ENCODE measurements at regions not wholly inside any gene's neighbourhood (a gene's known extent, or its start where the extent isn't known, plus 50 kb on each side); places are given as distances from the start of the nearest gene placed in this dataset.

- no peaks in the 10 kb centered on the region for H3K36me3 ChIP-seq (ENCODE audit: control insufficient read depth, insufficient read depth, low read length)
These were observed 95.8 kb downstream of the BDNF start for GRCh38 chr11:27604416-27604815.

DNA sequence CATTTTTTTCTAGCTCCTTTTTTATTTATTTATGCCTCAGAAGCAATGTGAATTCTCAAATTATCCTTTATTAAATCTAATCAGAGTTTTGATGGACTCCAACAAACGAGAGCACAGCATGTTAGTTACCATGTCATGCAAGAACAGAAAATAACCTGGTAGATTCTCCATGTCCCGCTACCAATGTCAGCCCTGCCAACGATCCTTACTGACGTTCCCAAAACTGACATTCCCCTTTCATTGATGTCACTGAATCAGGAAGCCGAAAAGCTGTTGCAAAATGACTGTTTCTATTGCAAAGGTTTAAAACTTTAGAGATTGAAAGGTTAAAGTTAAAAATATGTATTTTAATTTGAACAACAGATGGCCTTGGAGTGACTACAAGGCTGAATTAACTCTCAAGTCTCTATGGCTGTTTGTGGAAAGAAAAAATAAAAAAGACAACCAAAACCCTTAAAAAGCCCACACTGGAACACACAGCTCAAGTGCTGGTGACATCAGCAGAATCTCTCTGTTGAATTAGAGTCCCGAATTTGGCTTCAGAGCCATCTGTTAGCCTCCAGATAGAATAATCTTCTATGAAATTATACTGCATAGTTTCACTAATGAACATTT lies 96.8 kb downstream of the BDNF start:
- WGBS (ENCODE audit: insufficient coverage, low lambda C conversion rate), result no CpG with 5 or more reads among the region's 6 CpGs
- DNase-seq, result no peak
- no peak overlapping the region for H3K4me3 ChIP-seq (ENCODE audit: low read length)

More at GRCh38 chr11:27604416-27604815, 95.8 kb downstream of the BDNF start:
- no CpG with 5 or more reads among the region's 2 CpGs for WGBS (ENCODE audit: insufficient coverage, low lambda C conversion rate)
- Histone ChIP-seq H3K4me1 (ENCODE audit: control insufficient read depth, insufficient read depth, low read length) (no peaks in the 10 kb centered on the region), H3K27me3 (ENCODE audit: control insufficient read depth, insufficient read depth, low read length) (no peaks in the 10 kb centered on the region), H3K27ac (ENCODE audit: low read length) (no peak overlapping the region), H3K4me3 (ENCODE audit: low read length) (no peak overlapping the region), H3K9me3 (ENCODE audit: control insufficient read depth, low read depth, low read length) (no peaks in the 10 kb centered on the region)
- no peak for DNase-seq

GRCh38 chr11:27600656-27601055 lies 94.1 kb upstream of the LIN7C start:
- H3K36me3 ChIP-seq (ENCODE audit: control insufficient read depth, insufficient read depth, low read length), result no peaks in the 10 kb centered on the region
- no peak overlapping the region for H3K4me3 ChIP-seq (ENCODE audit: low read length)
- H3K4me1 ChIP-seq (ENCODE audit: control insufficient read depth, insufficient read depth, low read length), result no peaks in the 10 kb centered on the region
- DNase-seq, result peak in 1 of 2 donors; percentile 8
- no peaks in the 10 kb centered on the region for H3K27me3 ChIP-seq (ENCODE audit: control insufficient read depth, insufficient read depth, low read length)
- WGBS (ENCODE audit: insufficient coverage, low lambda C conversion rate), result no CpG with 5 or more reads among the region's 3 CpGs
- H3K27ac ChIP-seq (ENCODE audit: low read length), result no peak overlapping the region
- H3K9me3 ChIP-seq (ENCODE audit: control insufficient read depth, low read depth, low read length), result no peaks in the 10 kb centered on the region

More for the DNA sequence above, 96.8 kb downstream of the BDNF start:
- H3K9me3 ChIP-seq (ENCODE audit: control insufficient read depth, low read depth, low read length), result no peaks in the 10 kb centered on the region
- no peak overlapping the region for H3K27ac ChIP-seq (ENCODE audit: low read length)
- H3K27me3 ChIP-seq (ENCODE audit: control insufficient read depth, insufficient read depth, low read length), result no peaks in the 10 kb centered on the region
- no peaks in the 10 kb centered on the region for H3K4me1 ChIP-seq (ENCODE audit: control insufficient read depth, insufficient read depth, low read length)
- no peaks in the 10 kb centered on the region for H3K36me3 ChIP-seq (ENCODE audit: control insufficient read depth, insufficient read depth, low read length)

DNA sequence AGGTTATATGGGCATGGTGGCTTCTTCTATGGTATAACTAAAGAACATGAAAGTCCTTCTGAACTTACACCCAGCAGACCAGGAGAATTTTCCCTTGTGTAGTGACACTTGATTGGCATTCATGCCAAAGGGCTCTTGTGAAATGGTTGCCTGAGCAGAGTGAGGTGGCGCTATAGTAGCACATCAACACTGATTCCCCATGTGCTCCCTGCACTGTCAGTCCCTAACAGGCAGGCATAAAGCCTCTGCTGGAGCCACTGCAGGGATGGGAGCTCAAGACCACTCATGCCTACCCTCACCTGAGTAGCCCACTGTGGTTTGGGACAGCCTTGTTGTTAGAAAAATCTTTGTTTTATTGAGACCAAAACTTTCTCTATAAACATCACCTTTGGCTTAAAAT lies 92.6 kb upstream of the LIN7C start:
- no peaks in the 10 kb centered on the region for H3K9me3 ChIP-seq (ENCODE audit: control insufficient read depth, low read depth, low read length)
- no peaks in the 10 kb centered on the region for H3K27me3 ChIP-seq (ENCODE audit: control insufficient read depth, insufficient read depth, low read length)
- no peaks in the 10 kb centered on the region for H3K4me1 ChIP-seq (ENCODE audit: control insufficient read depth, insufficient read depth, low read length)
- no peak for DNase-seq
- no peak overlapping the region for H3K27ac ChIP-seq (ENCODE audit: low read length)
- no peak overlapping the region for H3K4me3 ChIP-seq (ENCODE audit: low read length)
- WGBS (ENCODE audit: insufficient coverage, low lambda C conversion rate), result no CpG with 5 or more reads among the region's 1 CpG
- H3K36me3 ChIP-seq (ENCODE audit: control insufficient read depth, insufficient read depth, low read length), result no peaks in the 10 kb centered on the region

GRCh38 chr11:27596802-27597201 lies 90.2 kb upstream of the LIN7C start:
- WGBS (ENCODE audit: insufficient coverage, low lambda C conversion rate), result no CpG with 5 or more reads among the region's 2 CpGs

DNA sequence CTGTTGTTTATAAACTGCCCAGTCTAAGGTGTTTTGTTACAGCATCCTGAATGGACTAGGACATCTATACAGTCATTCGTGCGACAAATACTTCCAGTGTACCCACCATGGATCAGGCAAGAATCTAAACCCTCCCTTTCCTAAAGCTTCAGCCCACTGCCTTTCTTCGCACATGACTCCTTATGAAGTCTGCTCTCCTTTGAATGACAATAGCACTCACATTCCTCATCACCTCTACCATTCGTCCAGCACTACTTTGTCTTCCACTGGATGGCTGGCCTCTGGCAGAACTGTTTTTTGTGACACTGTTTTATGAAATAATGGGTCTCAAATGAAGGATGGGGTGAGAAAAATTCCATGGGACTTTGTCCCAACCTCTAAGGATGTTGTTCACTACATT lies 89.8 kb upstream of the LIN7C start:
- Histone ChIP-seq H3K4me3 (ENCODE audit: low read length) (no peak overlapping the region), H3K36me3 (ENCODE audit: control insufficient read depth, insufficient read depth, low read length) (no peaks in the 10 kb centered on the region), H3K27me3 (ENCODE audit: control insufficient read depth, insufficient read depth, low read length) (no peaks in the 10 kb centered on the region), H3K4me1 (ENCODE audit: control insufficient read depth, insufficient read depth, low read length) (no peaks in the 10 kb centered on the region), H3K9me3 (ENCODE audit: control insufficient read depth, low read depth, low read length) (no peaks in the 10 kb centered on the region), H3K27ac (ENCODE audit: low read length) (no peak overlapping the region)
- no peak for DNase-seq
- WGBS (ENCODE audit: insufficient coverage, low lambda C conversion rate), result no CpG with 5 or more reads among the region's 4 CpGs

More at GRCh38 chr11:27596802-27597201, 90.2 kb upstream of the LIN7C start:
- Histone ChIP-seq H3K4me3 (ENCODE audit: low read length) (no peak overlapping the region), H3K27ac (ENCODE audit: low read length) (no peak overlapping the region), H3K27me3 (ENCODE audit: control insufficient read depth, insufficient read depth, low read length) (no peaks in the 10 kb centered on the region), H3K36me3 (ENCODE audit: control insufficient read depth, insufficient read depth, low read length) (no peaks in the 10 kb centered on the region), H3K4me1 (ENCODE audit: control insufficient read depth, insufficient read depth, low read length) (no peaks in the 10 kb centered on the region), H3K9me3 (ENCODE audit: control insufficient read depth, low read depth, low read length) (no peaks in the 10 kb centered on the region)
- no peak for DNase-seq

DNA sequence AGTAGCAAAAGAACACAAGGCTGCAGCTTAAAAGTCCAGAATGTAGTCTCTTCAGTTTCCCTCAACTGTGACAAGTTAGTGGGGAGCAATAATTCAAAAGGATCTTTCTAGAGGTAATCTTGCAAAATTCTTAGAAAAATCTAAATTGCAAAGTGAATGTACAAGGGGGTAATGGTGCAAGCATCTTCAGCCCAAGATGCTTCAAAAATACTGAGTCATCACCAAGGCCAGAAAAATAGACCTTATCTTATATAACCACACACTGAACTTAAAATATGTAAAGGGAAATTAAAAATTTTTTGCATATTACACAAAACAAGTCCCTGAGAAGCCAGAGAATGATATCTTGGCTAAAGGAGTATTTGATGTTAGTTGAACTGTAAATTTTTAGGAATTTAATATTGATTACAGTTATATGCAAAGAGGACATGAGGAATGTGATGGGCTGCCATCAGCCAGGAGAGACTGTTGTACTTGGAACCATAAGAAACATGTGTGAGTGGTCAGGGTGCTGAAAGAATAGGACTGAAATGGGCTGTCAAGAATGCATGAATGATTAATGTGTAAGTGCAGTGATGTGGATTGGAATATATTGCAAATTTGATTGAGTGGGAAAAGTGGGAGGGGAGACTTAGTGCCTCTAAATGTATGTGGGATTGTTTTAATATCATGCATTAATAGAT lies 85.7 kb upstream of the LIN7C start:
- DNase-seq, result no peak
- Histone ChIP-seq H3K27ac (ENCODE audit: low read length) (no peak overlapping the region), H3K27me3 (ENCODE audit: control insufficient read depth, insufficient read depth, low read length) (no peaks in the 10 kb centered on the region), H3K9me3 (ENCODE audit: control insufficient read depth, low read depth, low read length) (no peaks in the 10 kb centered on the region), H3K36me3 (ENCODE audit: control insufficient read depth, insufficient read depth, low read length) (no peaks in the 10 kb centered on the region), H3K4me3 (ENCODE audit: low read length) (no peak overlapping the region), H3K4me1 (ENCODE audit: control insufficient read depth, insufficient read depth, low read length) (no peaks in the 10 kb centered on the region)

DNA sequence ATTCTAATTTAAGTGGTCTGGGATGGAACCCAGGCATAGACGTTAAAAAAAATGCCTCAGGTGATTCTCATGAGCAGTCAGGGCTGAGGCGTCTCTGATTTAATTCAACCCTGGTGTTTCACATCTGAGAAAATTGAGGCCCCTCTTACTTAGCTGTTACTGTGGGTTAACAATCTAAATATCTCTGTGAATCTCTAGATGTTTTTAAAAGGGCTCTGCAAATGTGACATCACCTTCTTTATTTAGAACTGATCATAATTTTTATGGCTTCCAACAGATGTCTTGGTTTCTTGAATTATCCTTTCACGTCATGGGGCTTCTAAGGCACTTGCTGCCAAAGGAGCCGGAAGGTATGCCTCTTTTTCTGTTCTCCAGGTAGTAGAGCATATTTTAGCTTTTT lies 76.1 kb upstream of the LIN7C start:
- Histone ChIP-seq H3K4me1 (ENCODE audit: control insufficient read depth, insufficient read depth, low read length) (no peaks in the 10 kb centered on the region), H3K4me3 (ENCODE audit: low read length) (no peak overlapping the region), H3K36me3 (ENCODE audit: control insufficient read depth, insufficient read depth, low read length) (no peaks in the 10 kb centered on the region), H3K27ac (ENCODE audit: low read length) (no peak overlapping the region), H3K27me3 (ENCODE audit: control insufficient read depth, insufficient read depth, low read length) (no peaks in the 10 kb centered on the region), H3K9me3 (ENCODE audit: control insufficient read depth, low read depth, low read length) (no peaks in the 10 kb centered on the region)
- 93% methylated on average over 2 of the region's 4 CpGs for WGBS (ENCODE audit: insufficient coverage, low lambda C conversion rate)
- DNase-seq, result no peak

DNA sequence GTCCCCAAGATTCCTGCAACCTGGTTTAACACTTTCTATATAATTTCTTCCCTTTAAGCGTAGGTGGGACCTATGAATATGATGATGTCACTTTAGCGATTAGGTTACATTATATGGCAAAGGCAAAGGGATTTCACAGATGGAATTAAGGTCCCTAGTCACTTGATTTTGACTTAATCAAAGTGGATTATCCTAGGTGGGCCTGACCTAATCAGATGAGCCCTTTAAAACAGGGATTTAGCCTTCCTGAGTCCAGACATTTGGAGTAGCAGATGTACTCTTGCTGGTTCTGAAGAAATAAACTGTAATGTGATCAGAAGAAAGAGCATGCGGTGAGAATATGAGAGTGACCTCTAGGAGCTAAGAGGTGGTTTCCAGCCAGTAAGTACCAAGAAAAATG lies 67.8 kb upstream of the LIN7C start:
- Histone ChIP-seq H3K4me3 (ENCODE audit: low read length) (no peak overlapping the region), H3K9me3 (ENCODE audit: control insufficient read depth, low read depth, low read length) (no peaks in the 10 kb centered on the region), H3K36me3 (ENCODE audit: control insufficient read depth, insufficient read depth, low read length) (no peaks in the 10 kb centered on the region), H3K27ac (ENCODE audit: low read length) (no peak overlapping the region), H3K27me3 (ENCODE audit: control insufficient read depth, insufficient read depth, low read length) (no peaks in the 10 kb centered on the region), H3K4me1 (ENCODE audit: control insufficient read depth, insufficient read depth, low read length) (no peaks in the 10 kb centered on the region)
- WGBS (ENCODE audit: insufficient coverage, low lambda C conversion rate), result no CpG with 5 or more reads among the region's 3 CpGs
- no peak for DNase-seq

GRCh38 chr11:27573024-27573423 lies 66.5 kb upstream of the LIN7C start:
- Histone ChIP-seq H3K27ac (ENCODE audit: low read length) (no peak overlapping the region), H3K9me3 (ENCODE audit: control insufficient read depth, low read depth, low read length) (no peaks in the 10 kb centered on the region), H3K4me1 (ENCODE audit: control insufficient read depth, insufficient read depth, low read length) (no peaks in the 10 kb centered on the region), H3K27me3 (ENCODE audit: control insufficient read depth, insufficient read depth, low read length) (no peaks in the 10 kb centered on the region), H3K36me3 (ENCODE audit: control insufficient read depth, insufficient read depth, low read length) (no peaks in the 10 kb centered on the region), H3K4me3 (ENCODE audit: low read length) (no peak overlapping the region)
- DNase-seq, result no peak
